ENCODE measurements at regions not wholly inside any gene's neighbourhood (a gene's known extent, or its start where the extent isn't known, plus 50 kb on each side); places are given as distances from the start of the nearest gene placed in this dataset.

DNA sequence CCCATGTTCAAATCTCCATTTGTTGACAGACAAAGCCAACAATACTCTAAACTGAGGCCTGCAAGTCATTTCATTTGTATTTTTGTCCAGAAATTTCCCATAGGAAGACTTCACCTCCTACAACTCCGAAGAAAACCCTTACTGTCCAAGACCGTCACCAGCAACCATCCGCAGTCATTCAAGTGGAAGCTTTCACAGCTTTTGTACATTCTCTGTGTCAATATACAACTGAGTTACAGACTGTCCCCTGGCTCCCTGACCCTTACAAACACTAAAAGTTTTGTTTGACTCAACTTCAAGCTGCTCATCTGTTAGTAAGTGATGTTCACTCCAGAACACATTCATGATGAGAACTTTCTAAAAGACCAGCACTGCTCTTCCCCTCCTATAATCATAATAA is 210.1 kb downstream of the DEPDC1B start:
- no peak for TF ChIP-seq POLR2AphosphoS5 (IDR thresholded peaks at IDR 0.05; ENCODE audit: insufficient read depth in 1 of 2, low read depth in 1 of 2)
- TF ChIP-seq, protein P1, sequence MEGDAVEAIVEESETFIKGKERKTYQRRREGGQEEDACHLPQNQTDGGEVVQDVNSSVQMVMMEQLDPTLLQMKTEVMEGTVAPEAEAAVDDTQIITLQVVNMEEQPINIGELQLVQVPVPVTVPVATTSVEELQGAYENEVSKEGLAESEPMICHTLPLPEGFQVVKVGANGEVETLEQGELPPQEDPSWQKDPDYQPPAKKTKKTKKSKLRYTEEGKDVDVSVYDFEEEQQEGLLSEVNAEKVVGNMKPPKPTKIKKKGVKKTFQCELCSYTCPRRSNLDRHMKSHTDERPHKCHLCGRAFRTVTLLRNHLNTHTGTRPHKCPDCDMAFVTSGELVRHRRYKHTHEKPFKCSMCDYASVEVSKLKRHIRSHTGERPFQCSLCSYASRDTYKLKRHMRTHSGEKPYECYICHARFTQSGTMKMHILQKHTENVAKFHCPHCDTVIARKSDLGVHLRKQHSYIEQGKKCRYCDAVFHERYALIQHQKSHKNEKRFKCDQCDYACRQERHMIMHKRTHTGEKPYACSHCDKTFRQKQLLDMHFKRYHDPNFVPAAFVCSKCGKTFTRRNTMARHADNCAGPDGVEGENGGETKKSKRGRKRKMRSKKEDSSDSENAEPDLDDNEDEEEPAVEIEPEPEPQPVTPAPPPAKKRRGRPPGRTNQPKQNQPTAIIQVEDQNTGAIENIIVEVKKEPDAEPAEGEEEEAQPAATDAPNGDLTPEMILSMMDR (IDR thresholded peaks at IDR 0.05) = no peak
- TF ChIP-seq POLR2A (IDR thresholded peaks at IDR 0.05) = no peak
